Colon (tissue), 2 donors: ENCODE measurements at regions not wholly inside any gene's neighbourhood (a gene's known extent, or its start where the extent isn't known, plus 50 kb on each side); places are given as distances from the start of the nearest gene placed in this dataset.
"Not testable (repeated sequence)": the region's sequence is repeated elsewhere in the genome, so short reads cannot be mapped to it uniquely, and the experiment has no call there.

ENCODE experiments used
- FAIRE-seq: peaks from 2 replicates; lab custom pipeline; 2012; peaks lifted over from hg19 to GRCh38; lab: Jason Lieb, UNC
- donor health status: control.
- donor health status: control.

- not testable (repeated sequence) for FAIRE-seq
Measured at GRCh38 chr2:37722971-37723370, 51.5 kb upstream of the CDC42EP3 start.

DNA sequence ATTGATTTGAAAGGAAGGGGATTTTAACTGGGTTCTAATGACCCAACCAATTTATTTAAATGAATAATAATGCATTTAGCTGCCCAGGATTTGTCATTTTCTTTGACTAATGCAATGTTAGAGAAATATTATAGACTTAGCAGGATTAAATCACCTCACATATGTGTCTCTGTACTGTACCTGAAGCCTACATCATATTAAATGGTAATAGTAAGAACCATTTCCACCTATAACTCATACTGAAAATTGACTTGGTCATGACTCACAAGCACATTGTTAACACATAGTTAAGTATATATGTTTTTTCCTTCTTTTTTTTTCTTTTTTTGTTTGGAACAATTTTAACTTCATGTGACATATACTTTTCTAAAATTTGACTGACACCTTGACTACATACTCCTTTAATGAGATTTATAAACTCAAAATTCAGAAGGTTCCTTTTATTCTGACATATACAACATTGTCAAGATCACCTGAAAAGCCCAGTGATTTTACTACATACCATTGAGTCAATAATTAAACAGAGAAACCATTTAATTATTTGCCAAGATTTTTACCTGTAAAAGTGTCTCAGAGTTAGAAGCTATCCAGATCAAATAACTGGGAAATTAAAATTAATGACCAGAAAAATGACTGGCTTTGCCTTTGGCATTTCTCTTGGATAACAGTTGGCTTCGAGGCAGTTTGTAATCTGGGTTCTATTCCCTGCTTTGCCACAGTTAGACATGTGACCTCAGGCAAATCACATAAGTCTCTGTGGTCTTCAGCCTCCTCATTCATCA lies 58.8 kb upstream of the CDC42EP3 start:
- FAIRE-seq: no peak

DNA sequence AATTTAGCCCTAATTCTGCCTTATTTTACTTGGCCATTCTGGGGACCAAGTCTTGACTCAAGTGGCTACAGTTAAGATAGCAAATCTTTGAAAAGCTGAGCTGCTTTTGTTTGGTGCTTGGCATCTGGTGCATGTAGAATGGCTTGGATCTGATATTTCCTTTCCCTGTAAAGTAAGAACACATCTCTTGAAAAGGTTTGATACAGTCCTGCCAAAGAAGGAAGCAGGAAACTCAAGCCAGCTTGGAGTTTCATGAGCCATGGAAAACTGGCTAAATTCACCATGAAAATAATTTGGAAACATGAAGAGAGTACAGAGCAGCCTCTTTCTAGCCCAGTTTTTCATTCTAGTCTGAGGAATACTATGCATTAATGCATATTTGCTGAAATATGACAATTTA lies 61.0 kb upstream of the CDC42EP3 start:
- FAIRE-seq: not testable (repeated sequence)

- FAIRE-seq: no peak
Measured at GRCh38 chr2:37733251-37733650, 61.8 kb upstream of the CDC42EP3 start.

DNA sequence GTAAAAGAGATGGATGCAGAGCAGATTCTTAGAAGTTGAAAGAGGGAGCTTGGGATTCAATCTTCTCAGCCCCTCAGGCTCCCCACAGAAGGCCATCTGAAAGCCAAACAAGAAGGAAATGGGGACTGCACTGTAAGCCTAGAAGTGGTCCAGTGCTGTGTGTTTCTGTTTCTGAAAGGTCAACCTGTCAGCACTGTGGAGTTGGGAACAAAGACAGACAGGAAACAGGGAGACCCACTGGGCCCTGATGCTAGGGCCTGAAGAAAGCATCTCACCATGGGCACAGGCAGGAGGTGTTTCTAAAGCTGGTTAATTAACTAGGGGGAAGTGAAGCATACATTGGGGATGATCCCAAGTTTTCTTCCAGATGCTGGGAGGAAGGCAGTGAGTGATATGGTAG lies 62.5 kb upstream of the CDC42EP3 start:
- FAIRE-seq: not testable (repeated sequence)

- not testable (repeated sequence) for FAIRE-seq
Measured at GRCh38 chr2:37734891-37735523, 63.6 kb upstream of the CDC42EP3 start.

GRCh38 chr2:37735524-37735910 lies 64.1 kb upstream of the CDC42EP3 start:
- FAIRE-seq: not testable (repeated sequence)

DNA sequence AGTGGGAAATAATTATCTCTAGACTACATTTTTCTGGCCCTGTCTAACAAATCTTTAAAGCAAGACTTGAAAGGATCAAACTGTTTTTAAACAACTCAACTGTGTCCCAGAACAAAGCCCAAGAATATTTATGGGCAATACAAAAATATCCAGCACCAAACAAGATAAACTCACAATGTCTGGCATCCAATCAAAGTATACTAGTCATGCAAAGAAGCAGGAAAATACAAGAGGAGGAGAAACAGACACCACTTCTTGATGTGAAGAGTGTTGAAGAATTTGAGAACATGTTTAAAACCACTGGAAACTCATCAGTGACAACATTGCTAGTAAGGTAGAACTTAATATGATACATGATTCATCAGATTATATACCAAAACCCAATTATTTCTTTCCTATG lies 66.1 kb upstream of the CDC42EP3 start:
- FAIRE-seq: no peak

- no peak for FAIRE-seq
Measured at GRCh38 chr2:37738266-37738885, 66.9 kb upstream of the CDC42EP3 start.

GRCh38 chr2:37739153-37739552 lies 67.7 kb upstream of the CDC42EP3 start:
- no peak for FAIRE-seq

DNA sequence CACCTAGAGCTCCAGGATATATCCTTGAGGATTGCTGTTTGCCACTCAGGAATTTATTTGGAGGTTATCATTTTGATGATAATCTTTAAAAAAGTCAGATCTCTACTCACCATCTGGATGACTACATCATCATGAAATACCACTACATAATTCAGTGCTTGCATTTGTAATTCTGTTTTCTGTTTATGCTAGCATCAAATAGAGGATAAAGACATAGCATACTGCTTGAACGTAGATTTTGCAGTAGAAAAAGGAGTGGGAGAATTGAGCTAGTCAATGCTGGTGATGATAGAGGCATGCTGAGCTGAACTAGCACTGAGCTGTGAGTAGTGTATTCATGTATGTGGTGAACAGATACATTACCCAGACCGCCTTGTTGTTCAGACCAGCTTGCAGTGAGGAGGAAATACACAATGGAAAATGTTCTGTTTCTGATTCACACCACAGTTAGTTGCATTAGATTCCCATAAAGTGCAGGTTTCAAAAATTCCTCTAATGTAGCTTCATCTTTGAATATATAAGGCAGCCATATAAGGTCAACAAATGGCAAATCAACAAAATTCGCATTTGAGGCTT lies 68.8 kb upstream of the CDC42EP3 start:
- FAIRE-seq: no peak

DNA sequence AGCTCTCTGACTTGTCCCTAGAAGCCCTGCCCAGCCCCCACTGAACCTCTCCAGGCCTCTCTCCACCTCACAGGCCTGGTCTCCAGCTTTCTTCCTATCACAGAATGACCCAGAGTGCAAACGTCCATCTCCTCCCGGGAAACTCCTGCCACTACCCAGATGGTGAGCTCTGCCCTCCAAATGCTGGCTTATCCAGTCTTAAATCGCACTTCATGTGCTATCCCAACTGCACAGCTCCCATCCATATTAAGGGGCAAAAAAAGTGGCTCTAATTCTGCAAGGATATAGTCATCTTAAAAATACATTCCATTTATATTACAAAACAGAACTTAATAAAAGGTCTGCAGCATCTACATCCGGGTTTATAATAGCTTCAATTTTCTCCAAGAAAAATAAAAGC lies 70.8 kb upstream of the CDC42EP3 start:
- no peak for FAIRE-seq

DNA sequence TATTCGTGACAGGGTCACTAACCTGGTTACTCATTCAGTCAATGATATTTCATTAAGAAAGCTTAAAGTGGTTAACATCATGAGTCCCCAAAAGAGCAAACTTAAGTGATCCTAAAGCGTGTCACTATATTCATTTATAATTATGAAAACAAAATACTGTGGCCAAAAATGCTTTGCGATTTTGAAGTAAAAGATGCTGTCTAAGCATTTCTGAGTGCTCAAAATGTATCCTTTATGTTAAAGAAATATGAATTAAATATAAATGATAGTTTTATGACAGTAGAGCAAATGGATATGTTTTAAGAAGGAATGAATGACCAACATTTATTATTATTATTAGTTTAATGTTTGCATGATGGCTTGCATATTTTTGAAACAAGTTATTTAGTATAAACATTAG lies 72.6 kb upstream of the CDC42EP3 start:
- FAIRE-seq: no peak

DNA sequence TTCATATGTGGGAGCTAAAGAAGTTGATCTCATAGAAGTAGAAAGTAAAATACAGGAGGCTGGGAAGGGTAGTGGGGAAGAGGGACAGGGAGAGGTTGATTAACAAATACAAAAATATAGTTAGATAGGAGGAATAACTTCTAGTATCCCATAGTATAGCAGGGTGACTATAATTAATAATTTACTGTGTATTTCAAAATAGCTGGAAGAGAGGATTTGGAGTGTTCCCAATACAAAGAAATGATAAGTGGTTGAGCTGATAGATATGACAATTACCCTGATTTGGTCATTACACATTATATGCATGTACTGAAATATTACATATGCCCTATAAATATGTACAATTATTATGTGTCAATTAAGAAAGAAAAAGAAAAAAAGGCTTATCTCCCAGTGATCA lies 73.5 kb upstream of the CDC42EP3 start:
- not testable (repeated sequence) for FAIRE-seq

- not testable (repeated sequence) for FAIRE-seq
Measured at GRCh38 chr2:37746011-37746410, 74.6 kb upstream of the CDC42EP3 start.

DNA sequence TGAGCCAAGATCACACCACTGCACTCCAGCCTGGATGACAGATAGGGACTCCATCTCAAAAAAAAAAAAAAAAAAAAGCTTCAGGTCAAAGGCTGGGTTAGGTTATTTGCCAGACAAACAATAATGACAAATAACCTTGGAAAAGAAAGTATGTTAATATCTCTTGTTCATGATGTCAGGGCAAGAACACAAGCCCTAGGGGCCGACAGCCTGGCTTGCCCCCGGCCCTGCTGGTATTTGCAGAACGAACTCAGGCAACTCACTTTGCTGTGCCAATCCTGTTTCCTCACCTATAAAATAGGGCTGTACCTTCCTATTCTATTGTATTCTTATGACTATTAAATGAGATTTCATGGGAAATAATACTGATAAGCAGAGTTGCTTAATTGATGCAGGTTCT lies 75.4 kb upstream of the CDC42EP3 start:
- no peak for FAIRE-seq

DNA sequence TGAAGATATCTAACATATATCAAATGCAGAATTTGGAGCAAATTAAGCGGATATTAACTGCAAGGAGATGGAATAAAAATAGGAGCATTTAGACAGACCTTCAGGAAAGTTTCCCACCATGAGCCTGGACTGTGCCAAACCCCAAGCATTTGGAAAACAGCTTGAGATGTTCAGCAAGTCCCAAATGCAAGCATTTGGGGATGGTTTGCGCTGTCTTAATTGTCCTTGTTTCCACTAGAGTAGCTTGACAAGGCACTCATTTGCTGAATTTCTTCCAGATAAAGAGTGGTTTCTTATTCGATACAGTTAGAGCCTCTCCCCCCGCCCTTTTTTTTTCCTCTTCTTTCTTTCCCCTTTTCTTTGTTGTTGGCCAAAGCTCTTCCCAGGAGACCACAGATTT lies 77.1 kb upstream of the CDC42EP3 start:
- FAIRE-seq: no peak

GRCh38 chr2:37750286-37750685 lies 78.8 kb upstream of the CDC42EP3 start:
- FAIRE-seq: not testable (repeated sequence)

DNA sequence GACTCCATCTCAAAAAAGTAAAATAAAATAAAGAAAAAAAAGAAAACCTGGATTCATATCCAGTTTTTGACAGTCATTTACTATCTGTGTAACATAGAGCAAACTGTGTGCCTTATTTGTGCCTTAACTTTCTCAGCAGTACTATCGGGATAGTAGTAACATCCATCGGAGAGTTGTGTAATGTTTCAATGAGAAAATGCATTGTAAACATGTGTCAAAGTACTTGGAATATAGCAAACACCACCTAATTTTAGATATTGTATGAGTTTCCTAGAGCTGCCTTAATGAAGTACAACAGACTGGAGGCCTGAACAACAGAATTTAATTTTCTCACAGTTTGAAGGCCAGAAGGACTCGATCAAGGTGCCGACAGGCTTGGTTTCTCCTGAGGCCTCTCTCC lies 81.3 kb upstream of the CDC42EP3 start:
- FAIRE-seq: no peak

DNA sequence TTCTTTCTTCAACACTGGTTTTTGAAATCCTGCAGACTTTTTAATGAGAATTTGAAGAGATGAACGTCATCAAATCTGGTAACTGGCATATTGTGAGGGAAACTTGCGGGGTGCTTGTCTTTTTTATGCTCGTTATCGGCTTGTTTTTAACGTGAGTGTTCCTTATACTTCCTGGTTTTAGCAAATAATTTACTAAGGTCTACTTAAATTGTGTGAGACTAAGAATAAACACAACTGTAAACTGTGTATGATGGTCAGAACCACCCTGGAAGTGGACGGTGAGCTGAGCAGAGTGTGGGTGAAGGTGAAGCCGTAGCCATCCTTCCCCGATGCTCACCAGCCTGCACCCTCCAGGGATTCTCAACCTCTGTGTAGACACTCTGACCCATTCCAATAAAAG lies 82.3 kb upstream of the CDC42EP3 start:
- FAIRE-seq: no peak

- FAIRE-seq: not testable (repeated sequence)
Measured at GRCh38 chr2:37755961-37756559, 84.6 kb upstream of the CDC42EP3 start.

GRCh38 chr2:37757456-37757855 lies 86.0 kb upstream of the CDC42EP3 start:
- not testable (repeated sequence) for FAIRE-seq
